H9 (cell line): ENCODE measurements at regions not wholly inside any gene's neighbourhood (a gene's known extent, or its start where the extent isn't known, plus 50 kb on each side); places are given as distances from the start of the nearest gene placed in this dataset.

Source experiments
- DNase-seq: peaks from one replicate; pipeline ENCODE4 v3.0.0-alpha.2; 2017
- H2AFZ ChIP-seq: one replicate; pipeline ENCODE4 v1.6.1; 2013; ENCODE audit warnings: mild to moderate bottlenecking, low read length, control low read depth, moderate library complexity
- H2AK5ac ChIP-seq: 2 replicates; pipeline ENCODE4 v1.6.1; 2013; ENCODE audit warnings: low read length, control low read depth, mixed read lengths; ENCODE audit not compliant: insufficient read length
- H2BK120ac ChIP-seq: one replicate; pipeline ENCODE4 v1.6.1; 2013; ENCODE audit warnings: low read depth, mild to moderate bottlenecking, low read length, control low read depth, inconsistent platforms; ENCODE audit not compliant: poor library complexity, severe bottlenecking
- H2BK12ac ChIP-seq: 2 replicates; pipeline ENCODE4 v1.6.1; 2013; ENCODE audit warnings: low read length, control low read depth, mixed read lengths, low read depth; ENCODE audit not compliant: insufficient read length
- H2BK15ac ChIP-seq: 2 replicates; pipeline ENCODE4 v1.6.1; 2013; ENCODE audit warnings: low read depth, low read length, control low read depth
- H2BK20ac ChIP-seq: one replicate; pipeline ENCODE4 v1.6.1; 2013; ENCODE audit warnings: low read depth, mild to moderate bottlenecking, low read length, control low read depth, inconsistent platforms; ENCODE audit not compliant: poor library complexity, severe bottlenecking
- H2BK5ac ChIP-seq: 2 replicates; pipeline ENCODE4 v1.6.1; 2013; ENCODE audit warnings: low read length, control low read depth, mixed read lengths; ENCODE audit not compliant: insufficient read length
- H3K14ac ChIP-seq: 2 replicates; pipeline ENCODE4 v1.6.1; 2013; ENCODE audit warnings: low read length, control low read depth; ENCODE audit not compliant: insufficient read depth
- H3K18ac ChIP-seq: 2 replicates; pipeline ENCODE4 v1.6.1; 2013; ENCODE audit warnings: low read depth, mild to moderate bottlenecking, mixed read lengths, low read length, control low read depth; ENCODE audit not compliant: insufficient read length
- H3K23ac ChIP-seq: 2 replicates; pipeline ENCODE4 v1.6.1; 2013; ENCODE audit warnings: low read length, control low read depth, mixed read lengths, low read depth; ENCODE audit not compliant: insufficient read length
- H3K23me2 ChIP-seq: 2 replicates; pipeline ENCODE4 v1.6.1; 2013; ENCODE audit warnings: low read depth, mild to moderate bottlenecking, mixed read lengths, low read length, control low read depth; ENCODE audit not compliant: insufficient read length, poor library complexity, severe bottlenecking
- H3K27ac ChIP-seq: 2 replicates; pipeline ENCODE4 v1.5.1; 2013; ENCODE audit warnings: low read length, control low read depth, mixed read lengths, low read depth; ENCODE audit not compliant: insufficient read length
- H3K27me3 ChIP-seq: 2 replicates; pipeline ENCODE4 v1.6.1; 2013; ENCODE audit warnings: low read length, control low read depth, inconsistent platforms; ENCODE audit not compliant: insufficient read depth
- H3K4ac ChIP-seq: 2 replicates; pipeline ENCODE4 v1.6.1; 2013; ENCODE audit warnings: low read depth, mild to moderate bottlenecking, control low read depth, inconsistent platforms, low read length, moderate library complexity
- H3K4me1 ChIP-seq: 2 replicates; pipeline ENCODE4 v1.6.1; 2013; ENCODE audit warnings: low read length, control low read depth, inconsistent platforms; ENCODE audit not compliant: insufficient read depth
- H3K4me2 ChIP-seq: 2 replicates; pipeline ENCODE4 v1.6.1; 2013; ENCODE audit warnings: low read length, control low read depth, mixed read lengths; ENCODE audit not compliant: insufficient read length, insufficient read depth
- H3K56ac ChIP-seq: 2 replicates; pipeline ENCODE4 v1.6.1; 2013; ENCODE audit warnings: low read depth, mild to moderate bottlenecking, mixed read lengths, low read length, control low read depth; ENCODE audit not compliant: insufficient read length
- H3K79me1 ChIP-seq: 2 replicates; pipeline ENCODE4 v1.6.1; 2013; ENCODE audit warnings: low read depth, mild to moderate bottlenecking, moderate library complexity, low read length, control low read depth, inconsistent platforms; ENCODE audit not compliant: insufficient read depth, poor library complexity, severe bottlenecking
- H3K79me2 ChIP-seq: 2 replicates; pipeline ENCODE4 v1.6.1; 2013; ENCODE audit warnings: low read length, control low read depth, inconsistent platforms; ENCODE audit not compliant: insufficient read depth
- H3K9ac ChIP-seq: 2 replicates; pipeline ENCODE4 v1.6.1; 2013; ENCODE audit warnings: low read length, control low read depth, mixed read lengths; ENCODE audit not compliant: insufficient read length; ENCODE audit errors: extremely low read depth
- H3K9me3 ChIP-seq: one replicate; pipeline ENCODE4 v1.6.1; 2013; ENCODE audit warnings: low read depth, low read length, inconsistent platforms; ENCODE audit not compliant: control insufficient read depth
- H3T11ph ChIP-seq: one replicate; pipeline ENCODE4 v1.6.1; 2013; ENCODE audit warnings: mild to moderate bottlenecking, low read length, control low read depth, inconsistent platforms
- H4K20me1 ChIP-seq: one replicate; pipeline ENCODE4 v1.6.1; 2013; ENCODE audit not compliant: control insufficient read depth, insufficient read length, insufficient read depth
- H4K5ac ChIP-seq: 2 replicates; pipeline ENCODE4 v1.6.1; 2013; ENCODE audit warnings: low read depth, mild to moderate bottlenecking, mixed read lengths, low read length, control low read depth; ENCODE audit not compliant: insufficient read length
- H4K8ac ChIP-seq: replicated peaks from 2 replicates; pipeline ENCODE4 v1.6.1; 2013; ENCODE audit warnings: low read length, control low read depth, mixed read lengths, low read depth; ENCODE audit not compliant: insufficient read length
- H4K91ac ChIP-seq: 2 replicates; pipeline ENCODE4 v1.6.1; 2013; ENCODE audit warnings: low read depth, mild to moderate bottlenecking, moderate library complexity, mixed read lengths, low read length, control low read depth; ENCODE audit not compliant: insufficient read length
- H3K27ac Mint-ChIP-seq, 3 experiments: 2 replicates in 2 of 3; 3 replicates in 1 of 3; pipeline ENCODE4 v1.8.0; 2020 to 2021; ENCODE audit warnings: mixed read lengths in 3 of 3, mild to moderate bottlenecking in 1 of 3, moderate library complexity in 1 of 3
- H3K27me3 Mint-ChIP-seq: 2 replicates; pipeline ENCODE4 v1.8.0; 2021; ENCODE audit warnings: low read depth, mild to moderate bottlenecking, moderate library complexity, mixed read lengths
- H3K36me3 Mint-ChIP-seq, 3 experiments: 2 replicates in 2 of 3; 3 replicates in 1 of 3; pipeline ENCODE4 v1.8.0; 2020 to 2021; ENCODE audit warnings: low read depth in 3 of 3, mixed read lengths in 3 of 3; ENCODE audit not compliant: insufficient read depth in 1 of 3
- H3K4me1 Mint-ChIP-seq, 2 experiments: 2 replicates each; pipeline ENCODE4 v1.8.0; 2020; ENCODE audit warnings: mixed read lengths in 2 of 2
- H3K4me3 Mint-ChIP-seq, 2 experiments: 2 replicates in 1 of 2; 3 replicates in 1 of 2; pipeline ENCODE4 v1.8.0; 2020 to 2021; ENCODE audit warnings: mild to moderate bottlenecking in 2 of 2, mixed read lengths in 2 of 2, moderate library complexity in 1 of 2
- H3K9me3 Mint-ChIP-seq, 2 experiments: 2 replicates in 1 of 2; 3 replicates in 1 of 2; pipeline ENCODE4 v1.8.0; 2020; ENCODE audit warnings: mild to moderate bottlenecking in 2 of 2, mixed read lengths in 2 of 2, moderate library complexity in 1 of 2
- WGBS: extraction: QIAGEN DNeasy Blood & Tissue Kit; methylation state at CpG from one replicate; pipeline ENCODE4 v1.1.7; 2013; ENCODE audit warnings: missing lambda C conversion rate, low lambda C conversion rate, mixed read lengths; ENCODE audit not compliant: insufficient read length; ENCODE audit errors: extremely low coverage; 5-methylcytosine and 5-hydroxymethylcytosine counted together
- TF ChIP-seq, protein P1 (sequence below): fragments of 200-600 bp; sonication (generic); conservative IDR thresholded peaks from 3 replicates; pipeline ENCODE4 v1.8.0; 2021; ENCODE audit warnings: antibody characterized with exemption, mild to moderate bottlenecking

DNA sequence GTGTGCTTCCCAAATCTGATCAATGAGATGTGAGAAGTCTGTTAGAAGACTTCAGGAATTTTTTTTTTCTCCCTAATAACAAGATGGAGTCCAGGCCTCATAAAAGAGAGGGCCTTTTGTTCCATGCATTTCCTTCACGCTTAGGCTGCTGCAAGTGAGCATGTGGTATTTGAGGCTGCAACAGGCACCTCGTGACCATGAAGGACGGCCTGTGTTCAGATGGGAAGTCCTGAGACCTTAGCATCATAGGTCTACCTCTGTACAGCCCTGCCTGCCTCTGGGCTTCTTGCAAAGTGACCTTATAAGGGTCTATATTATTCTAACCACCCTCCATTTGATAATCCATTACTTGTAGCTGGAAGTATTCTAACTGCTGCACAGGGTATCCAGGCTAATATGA, 86.6 kb downstream of the BOD1 start:
- Histone ChIP-seq H2AFZ (no peak overlapping the region), H3K79me1 (no peaks in the 10 kb centered on the region), H4K5ac (no peak overlapping the region), H3K56ac (no peak overlapping the region), H3K27me3 (no peaks in the 10 kb centered on the region), H3K4me1 (no peaks in the 10 kb centered on the region), H2BK15ac (no peak overlapping the region), H4K8ac (no peak overlapping the region), H2AK5ac (no peak overlapping the region), H3K23ac (no peak overlapping the region), H2BK12ac (no peak overlapping the region), H2BK5ac (no peak overlapping the region), H4K91ac (no peak overlapping the region), H3K9me3 (no peaks in the 10 kb centered on the region), H3K79me2 (no peaks in the 10 kb centered on the region), H3K4me2 (no peak overlapping the region), H3K27ac (no peak overlapping the region), H2BK120ac (no peak overlapping the region), H3K4ac (no peak overlapping the region), H3K18ac (no peak overlapping the region), H4K20me1 (no peaks in the 10 kb centered on the region), H2BK20ac (no peak overlapping the region), H3K9ac (no peak overlapping the region), H3K14ac (no peak overlapping the region), H3T11ph (no peak overlapping the region), H3K23me2 (no peaks in the 10 kb centered on the region)
- Mint-ChIP-seq H3K4me1 (peaks cover 6 to 10% of the 10 kb centered on the region in 2 experiments), H3K27ac (no peak overlapping the region), H3K27me3 (peaks cover 3% of the 10 kb centered on the region), H3K36me3 (no peaks in the 10 kb centered on the region), H3K4me3 (no peak overlapping the region), H3K9me3 (no peaks in the 10 kb centered on the region)
- DNase-seq, result no peak
- TF ChIP-seq, protein P1, sequence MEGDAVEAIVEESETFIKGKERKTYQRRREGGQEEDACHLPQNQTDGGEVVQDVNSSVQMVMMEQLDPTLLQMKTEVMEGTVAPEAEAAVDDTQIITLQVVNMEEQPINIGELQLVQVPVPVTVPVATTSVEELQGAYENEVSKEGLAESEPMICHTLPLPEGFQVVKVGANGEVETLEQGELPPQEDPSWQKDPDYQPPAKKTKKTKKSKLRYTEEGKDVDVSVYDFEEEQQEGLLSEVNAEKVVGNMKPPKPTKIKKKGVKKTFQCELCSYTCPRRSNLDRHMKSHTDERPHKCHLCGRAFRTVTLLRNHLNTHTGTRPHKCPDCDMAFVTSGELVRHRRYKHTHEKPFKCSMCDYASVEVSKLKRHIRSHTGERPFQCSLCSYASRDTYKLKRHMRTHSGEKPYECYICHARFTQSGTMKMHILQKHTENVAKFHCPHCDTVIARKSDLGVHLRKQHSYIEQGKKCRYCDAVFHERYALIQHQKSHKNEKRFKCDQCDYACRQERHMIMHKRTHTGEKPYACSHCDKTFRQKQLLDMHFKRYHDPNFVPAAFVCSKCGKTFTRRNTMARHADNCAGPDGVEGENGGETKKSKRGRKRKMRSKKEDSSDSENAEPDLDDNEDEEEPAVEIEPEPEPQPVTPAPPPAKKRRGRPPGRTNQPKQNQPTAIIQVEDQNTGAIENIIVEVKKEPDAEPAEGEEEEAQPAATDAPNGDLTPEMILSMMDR, result no peak
- no CpG with 5 or more reads among the region's 3 CpGs for WGBS
